Activated CD4-positive, alpha-beta T cell treated with anti-CD3 and anti-CD28 coated beads, Interleukin-2, amount 50 U/mL, for 1 hour (primary cell): ENCODE measurements at regions not wholly inside any gene's neighbourhood (a gene's known extent, or its start where the extent isn't known, plus 50 kb on each side); places are given as distances from the start of the nearest gene placed in this dataset.

Source experiments
- DNase-seq: peaks from one replicate; pipeline ENCODE4 v3.0.0-alpha.2; 2020

DNA sequence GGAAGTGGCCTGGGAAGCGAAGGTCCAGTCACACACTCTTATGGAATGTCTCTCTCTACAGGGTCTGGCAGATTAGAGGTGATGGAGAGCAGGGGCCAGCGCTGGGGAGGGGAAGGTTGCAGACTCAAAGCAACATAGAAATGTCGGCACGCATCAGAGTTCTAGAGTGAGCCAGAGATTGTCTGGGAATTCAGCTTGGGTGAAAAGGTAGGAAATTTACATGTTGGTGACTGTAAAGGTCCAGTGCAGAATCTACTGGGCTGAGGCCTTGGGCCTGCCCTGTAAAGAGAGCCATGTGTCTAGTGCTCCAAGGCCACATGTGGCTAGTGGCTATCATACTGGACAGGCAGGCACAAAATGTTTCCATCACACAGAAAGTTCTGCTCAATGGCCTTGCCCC is 80.8 kb downstream of the FOXA2 start:
- no peak for DNase-seq

DNA sequence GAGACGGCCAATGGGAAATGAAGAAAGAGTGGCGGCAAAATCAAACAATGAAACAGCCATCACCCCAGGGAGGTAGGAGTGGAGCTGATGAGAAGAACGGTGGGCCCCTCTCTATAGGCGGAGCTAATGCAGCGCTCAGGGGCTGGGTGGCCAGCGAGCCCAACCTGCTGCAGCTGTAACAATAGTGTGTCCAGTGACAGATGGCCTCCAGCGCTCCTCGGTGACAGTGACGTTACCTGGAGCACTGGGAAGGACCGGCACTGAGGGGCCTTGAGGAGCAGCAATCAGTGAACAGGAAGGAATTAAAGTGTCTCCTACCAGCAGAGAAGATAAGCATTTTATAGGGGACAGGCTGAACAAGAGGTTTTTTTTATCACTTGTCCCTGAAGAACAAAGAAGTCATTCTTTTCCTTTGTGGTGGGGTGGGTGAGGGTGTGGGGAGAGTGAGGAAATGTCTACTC is 81.6 kb downstream of the FOXA2 start:
- DNase-seq: no peak

DNA sequence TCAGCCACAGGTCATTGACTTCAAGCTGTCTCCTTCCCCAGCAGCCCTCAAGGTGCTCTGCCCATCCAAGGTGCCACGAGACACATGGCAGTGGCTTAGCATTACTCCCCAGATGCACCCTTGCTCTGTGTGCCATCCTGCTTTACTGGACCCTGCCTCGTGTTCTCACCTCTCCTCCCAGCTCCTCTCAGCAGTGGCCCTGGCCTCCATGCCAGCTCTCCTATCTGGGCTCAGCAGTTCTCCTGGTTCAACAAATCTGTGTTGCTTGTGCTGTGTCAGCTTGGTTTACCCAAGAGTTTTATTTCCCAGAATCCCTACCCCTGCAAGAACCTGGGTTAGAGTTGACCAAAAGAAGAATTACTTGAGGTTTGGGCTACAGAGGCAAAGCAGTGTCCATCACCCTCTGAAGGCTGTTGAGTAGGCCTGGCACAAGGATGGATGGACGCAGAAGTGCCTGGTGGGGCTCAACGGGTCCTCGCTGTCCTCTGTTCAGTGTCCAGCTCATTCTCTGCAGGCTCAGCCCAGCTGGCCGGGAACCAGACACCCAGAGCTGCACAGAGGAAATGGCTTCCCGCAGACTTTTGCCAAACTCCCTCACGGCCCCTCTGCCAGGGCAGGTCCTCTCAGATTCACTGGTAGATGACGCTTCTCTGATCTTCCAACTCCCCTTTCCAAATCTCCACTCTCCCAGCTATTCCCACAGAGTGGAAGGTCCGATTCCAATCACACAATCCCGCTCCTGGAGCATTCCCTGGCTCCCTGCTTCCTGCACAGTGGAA is 82.6 kb downstream of the FOXA2 start:
- DNase-seq: no peak

DNA sequence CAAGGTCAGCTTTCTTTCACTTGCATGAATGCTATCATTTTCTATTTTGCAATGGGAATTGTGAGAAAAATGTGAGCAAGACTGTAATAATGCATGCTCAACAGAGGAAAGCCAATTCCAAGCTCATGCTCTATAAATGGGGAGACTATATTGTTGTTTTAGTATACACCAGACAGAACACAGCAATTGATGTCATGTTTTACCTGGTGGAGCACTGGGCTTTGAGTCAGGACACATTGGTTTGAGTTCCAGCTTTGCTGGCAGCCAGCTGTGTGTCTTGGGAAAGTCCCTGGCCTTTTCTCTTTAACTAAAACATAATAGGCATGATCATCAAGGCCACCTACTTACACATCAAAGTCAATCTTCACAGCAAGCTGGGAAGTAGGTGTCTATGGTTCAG is 83.3 kb downstream of the FOXA2 start:
- no peak for DNase-seq

DNA sequence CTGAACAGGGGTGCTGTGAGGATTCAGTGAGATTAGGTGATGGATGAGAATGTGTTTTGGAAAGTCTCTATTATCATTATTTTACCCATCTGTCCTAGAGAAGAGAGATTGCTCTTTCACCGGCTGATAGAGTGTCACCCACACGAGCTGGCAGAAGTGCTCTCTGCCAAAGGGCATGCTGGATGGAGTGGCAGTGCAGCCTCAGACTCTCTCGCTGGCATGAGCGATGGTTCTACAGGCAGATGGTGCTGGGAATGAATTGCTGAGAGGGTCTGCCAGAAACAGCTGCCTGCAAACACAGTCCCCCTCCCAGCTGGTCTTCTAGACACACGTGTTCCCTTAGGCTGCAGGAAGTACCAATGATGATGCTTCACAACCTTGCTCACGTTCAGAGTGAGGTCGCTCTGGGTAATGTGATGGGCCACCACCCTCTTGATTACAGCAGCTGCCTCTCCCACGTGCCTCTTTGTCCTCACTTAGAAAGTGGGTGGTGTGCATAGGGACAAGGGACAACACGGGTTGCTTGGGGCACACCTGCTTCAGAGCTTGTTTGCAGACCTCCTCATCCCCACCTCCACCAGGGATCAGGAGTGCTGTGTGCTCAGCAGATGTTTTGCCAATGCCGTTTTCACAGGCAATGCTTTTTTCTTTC is 84.7 kb downstream of the FOXA2 start:
- no peak for DNase-seq

DNA sequence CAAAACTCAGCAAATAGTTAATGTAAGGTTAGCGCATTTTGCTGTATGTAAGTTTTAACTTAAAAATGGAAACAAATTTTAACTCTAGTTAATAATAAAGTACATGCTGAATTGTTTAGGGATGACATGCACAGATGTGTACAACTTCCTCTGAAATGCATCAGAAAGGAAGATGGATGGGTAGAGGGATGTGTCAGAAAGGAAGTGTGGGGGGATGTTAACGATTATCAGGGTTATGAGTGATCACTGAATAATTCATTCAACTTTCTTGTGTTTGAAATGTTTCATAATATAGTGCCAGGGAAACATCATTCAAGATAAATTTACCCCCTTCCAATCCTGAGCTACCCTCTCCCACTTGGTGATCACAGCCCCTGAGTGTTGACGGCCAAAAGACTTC is 87.6 kb downstream of the FOXA2 start:
- no peak for DNase-seq

DNA sequence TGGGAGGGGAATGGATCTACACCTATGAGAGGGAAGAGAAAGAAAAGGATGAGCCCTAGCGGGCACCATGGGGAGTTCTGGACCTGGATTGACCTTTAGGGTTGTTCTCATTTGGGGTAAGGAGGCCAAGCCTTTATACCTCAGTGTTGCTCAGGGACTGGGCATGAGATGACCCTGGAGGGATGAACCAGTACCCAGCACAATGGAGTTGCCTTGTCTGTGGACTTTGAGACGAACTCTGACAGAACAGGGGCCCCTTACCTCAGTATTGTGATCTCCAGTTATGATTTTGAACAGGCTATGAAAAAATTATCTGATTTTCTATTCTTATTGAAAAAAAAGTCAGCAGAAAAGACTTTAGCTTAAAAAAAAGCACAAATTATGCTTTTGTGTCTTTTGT is 88.6 kb downstream of the FOXA2 start:
- DNase-seq: no peak

DNA sequence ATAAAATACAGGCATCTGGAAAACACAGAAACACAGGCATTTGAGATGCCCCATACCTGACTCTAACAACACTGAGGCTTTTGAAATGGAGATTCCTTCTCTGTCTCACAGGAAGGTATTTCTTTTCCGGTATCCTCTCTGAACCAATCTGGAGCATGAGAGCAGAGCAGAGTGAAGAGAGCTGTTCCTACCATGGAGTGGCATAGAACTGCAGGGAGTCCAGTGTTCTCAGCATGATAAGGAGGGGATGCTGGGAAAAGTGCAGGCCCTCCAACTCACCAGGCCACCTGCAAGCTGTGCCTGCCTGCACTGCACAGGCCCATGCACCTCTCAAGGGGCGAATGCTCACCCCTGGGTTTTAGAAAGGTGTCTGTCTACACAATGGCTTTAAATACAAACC is 89.2 kb downstream of the FOXA2 start:
- no peak for DNase-seq

DNA sequence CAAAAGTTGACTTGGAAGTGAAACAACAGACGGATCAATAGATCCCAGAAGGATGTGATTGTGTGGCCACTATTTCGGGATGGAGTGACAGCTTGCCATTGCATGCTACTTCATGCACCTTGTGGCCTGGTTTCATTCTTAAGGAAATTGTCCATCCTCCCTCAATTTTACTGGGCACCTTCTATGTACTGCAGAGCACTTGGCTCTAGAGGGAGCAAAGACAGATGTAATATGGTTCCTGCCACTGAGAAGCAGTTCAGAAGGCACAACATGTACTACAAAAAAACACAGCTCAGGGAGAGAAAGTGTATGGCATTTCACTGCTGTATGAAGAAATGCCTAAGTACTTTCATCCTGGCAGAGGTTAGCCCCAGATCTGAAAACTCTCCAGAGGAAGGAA is 91.9 kb downstream of the FOXA2 start:
- DNase-seq: no peak

DNA sequence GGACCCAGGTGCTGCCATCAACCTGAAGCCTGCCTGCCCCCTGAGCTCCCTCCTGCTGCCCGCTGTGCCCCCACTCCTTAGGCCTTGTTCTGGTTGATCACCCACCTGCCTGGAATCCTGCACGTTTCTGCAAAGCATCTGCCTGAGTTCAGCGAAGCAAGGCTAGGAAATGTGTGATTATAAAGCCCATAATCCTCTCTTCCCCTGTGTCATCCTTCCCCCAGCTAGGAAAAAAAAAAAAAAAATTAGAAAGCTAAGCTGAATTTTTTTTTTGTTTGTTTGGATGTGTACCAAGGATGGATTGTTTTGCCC is 93.2 kb downstream of the FOXA2 start:
- no peak for DNase-seq

DNA sequence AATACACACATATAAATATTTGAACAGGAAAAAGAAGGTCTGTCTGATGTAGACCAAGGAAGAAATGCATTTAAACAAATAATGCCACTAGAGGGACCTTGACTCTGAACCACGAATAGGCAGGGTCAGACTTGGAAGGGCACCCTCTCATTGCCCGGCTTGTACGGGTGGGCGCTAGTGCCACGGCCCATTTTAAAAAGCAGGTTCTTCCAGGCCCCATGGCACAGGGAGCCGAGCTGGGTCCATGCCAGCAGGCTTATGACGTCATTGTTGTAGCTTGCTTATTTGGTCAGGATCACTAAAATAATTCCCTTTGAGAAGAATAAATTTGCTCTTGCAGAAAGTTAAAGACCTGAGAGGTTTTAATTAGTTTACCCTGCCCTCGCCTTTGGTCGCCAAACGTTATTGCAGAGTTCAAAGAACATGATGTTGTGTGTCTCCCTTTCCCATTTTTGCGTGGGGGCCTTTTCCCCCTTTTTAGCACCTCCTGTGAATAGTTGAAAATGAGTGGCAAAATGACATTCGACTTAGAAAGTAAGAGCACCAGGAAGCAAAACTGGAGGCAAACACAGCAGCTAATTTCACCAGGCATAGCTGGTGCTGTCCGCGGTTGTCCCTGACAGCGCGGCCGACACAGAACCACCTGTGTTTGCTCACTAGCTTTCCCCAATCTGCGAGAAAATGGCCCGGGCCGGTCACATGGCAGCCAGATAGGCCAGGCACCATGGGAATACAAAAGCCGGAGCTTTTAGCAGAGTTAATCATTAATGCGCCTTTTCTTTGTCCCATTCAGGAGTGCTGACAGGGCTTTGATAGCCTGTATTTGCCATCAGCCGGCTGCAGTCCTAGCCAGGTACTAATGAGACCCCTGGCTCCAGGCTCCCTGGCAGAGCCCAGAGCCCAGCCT is 93.8 kb downstream of the FOXA2 start:
- DNase-seq: no peak

DNA sequence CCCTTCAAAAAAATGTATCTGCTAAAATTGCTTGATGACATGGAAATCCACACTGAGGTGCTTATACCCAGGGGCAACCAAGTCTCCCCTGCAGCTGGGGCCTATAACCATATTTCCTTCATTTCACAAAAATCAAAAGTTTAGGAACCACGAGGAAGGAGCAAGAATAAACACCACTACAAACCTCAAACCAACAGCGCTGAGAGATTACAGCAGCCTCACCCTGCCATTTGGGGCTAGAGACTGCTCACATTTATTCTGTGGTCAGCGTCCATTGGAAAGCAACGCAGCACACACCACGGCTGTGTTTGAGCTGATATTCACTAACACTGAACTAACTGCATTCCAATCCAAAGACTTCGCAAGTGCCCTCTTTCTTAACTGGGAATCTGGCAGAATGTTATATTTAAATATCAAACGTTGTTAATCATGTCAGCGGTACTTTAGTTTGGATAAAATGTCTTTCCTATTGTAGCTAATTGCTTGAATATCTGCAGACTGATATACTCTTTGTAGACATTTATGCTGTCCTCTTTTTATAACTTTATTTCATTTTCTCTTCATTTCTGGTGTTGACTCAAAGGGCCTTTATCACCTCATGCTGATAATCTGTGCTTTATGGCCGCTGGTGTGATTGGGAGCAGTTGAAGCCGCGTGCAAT is 94.6 kb downstream of the FOXA2 start:
- no peak for DNase-seq

DNA sequence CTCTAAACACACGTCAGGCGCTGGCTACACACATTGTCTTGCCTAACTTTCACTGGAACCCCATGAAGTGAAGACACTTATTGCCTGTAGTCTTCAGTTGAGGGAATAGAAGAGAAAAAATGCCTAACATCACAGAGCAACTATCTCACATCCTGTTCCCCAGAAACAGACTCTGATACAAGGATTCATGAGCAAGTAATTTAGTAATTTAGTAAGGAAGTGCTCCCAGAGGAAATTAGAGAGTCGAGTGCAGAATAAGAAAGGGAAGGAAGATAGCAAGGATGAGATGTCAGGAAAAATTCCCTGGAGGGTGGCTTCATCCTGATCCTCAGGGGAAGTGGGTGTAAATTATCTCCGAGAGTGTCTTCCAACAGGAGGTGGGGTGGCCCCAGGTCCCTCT is 104.0 kb downstream of the FOXA2 start:
- no peak for DNase-seq

DNA sequence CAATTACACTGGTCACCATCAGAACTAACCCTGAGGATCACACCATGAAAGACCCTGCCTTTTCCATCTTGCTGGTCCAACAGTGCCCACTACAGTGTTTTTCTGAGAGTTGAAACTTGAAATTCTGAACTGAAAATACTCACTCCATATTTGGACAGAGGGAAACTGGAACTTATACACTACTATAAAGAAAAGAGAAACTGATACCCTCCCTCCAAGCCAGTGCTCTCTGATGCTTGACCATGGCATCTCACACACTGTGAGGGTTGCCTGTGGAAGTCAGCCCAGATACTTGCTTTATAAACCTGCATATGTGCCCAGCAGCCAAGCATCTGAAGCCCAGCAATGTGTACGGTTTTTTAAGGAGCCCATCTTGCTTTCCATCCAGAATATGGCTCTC is 108.7 kb downstream of the FOXA2 start:
- no peak for DNase-seq

DNA sequence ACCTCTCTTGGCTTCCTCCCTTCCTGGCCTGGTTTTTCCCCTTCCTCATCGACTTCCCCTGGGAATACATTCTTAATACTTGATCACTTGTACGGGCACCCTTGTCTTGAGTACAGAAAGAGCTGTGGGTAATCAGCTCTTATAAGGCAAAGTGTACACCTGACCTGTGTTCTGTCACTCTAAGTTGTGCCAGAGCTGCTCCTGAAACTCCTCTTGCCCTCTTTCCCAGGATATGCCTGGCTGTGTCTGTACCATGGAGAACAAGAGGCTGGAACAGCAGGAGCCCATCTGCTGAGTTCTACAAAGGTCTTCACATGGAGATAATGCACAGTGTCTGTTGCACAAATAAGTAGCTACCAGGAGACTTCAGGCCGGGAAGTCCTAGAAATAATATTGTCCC is 110.1 kb downstream of the FOXA2 start:
- DNase-seq: no peak

DNA sequence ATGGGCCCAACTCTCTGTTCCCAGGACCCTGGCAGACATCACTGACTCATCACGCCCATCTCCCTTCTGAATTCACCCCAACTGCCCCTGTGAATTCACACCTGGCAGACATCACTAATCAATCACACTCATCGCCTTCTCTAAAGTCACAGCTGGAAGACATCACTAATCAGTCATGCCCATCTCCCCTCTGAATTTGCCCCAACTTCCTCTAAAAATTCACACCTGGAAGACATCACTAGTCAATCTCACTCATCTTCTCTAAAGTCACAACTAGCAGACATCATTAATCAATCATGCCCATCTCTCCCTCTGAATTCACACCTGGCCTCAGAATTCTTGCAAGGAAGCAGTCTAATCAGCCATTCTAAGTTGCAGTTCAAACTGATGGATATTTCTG is 111.1 kb downstream of the FOXA2 start:
- DNase-seq: no peak

DNA sequence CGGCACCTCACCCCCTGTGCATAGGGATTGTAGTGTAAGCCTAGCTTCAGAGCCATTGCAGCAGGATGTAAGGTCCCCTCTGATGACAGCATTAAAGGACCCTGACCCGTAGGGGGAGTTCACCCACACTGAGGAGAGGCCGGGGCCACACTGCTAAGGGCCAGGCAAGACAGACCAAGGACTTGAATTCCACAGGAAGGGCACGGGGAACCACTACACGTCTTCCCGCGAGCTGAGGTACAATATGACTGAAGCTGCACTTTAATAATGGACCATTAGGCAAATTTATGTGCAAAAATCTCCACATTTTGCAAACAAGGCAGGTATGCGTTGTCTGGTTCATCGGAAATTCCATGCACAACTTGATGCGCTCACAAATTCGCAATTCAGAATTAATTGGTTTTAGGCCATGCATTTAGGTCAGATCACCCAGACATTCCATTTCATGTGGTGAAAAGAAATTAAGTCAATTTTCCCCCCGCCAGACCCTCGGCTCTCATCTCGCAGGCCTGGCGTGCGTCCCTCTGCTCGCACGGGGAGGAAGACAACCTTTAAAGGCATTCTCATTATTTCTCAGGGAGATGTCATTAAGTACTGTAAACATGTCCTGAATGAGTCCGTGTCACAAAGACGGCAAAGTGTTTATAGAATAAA is 111.8 kb downstream of the FOXA2 start:
- DNase-seq: no peak

DNA sequence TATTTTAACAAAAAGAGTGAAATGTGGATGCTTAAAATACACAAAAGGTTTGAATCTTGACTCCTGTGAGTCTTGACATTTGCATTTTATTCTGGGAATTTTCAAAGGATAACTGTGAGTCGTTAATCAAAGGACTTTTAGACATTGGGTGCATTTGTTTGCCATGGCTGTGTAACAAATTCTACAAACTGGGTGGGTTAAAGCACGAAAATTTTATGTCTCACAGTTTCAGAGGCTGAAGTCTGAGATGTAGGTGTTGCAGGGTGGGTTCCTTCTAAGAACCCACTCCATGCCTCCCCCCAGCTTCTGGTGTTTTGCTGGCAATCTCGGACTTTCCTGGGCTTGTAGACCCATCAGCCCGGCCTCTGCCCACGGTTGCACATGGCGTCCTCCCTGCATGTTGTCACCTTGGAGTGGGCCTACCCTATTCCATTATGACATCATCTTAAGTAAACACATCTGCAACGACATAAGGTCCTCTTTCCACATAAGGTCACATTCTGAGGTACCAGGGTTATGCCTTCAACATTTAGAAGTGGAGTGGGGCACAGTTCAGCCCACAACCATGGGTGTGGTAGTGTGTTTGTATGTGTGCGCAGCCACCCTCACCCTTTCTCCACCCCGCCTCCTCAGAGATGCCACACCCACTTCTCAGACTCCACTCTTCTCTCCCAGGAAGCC is 113.1 kb downstream of the FOXA2 start:
- DNase-seq: no peak

DNA sequence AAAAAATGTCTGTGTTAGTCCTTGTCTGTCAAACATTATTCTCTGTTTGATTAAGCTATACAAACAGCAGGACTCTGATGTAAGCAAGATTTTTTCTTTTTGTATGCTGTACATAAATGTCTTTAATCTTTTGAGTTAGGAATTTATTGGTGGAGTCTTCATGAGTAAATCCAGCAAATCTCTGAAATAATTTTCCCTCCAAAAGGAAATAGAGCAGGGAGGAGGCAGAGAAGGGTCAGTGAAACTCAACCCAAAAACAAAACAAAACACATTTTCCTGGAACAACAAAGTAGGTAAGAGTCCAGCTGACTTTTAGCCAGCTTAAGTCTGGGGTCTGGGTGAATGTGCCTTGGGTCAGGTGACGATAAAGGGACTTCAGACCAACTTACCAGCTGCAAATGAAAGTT is 113.7 kb downstream of the FOXA2 start:
- no peak for DNase-seq

DNA sequence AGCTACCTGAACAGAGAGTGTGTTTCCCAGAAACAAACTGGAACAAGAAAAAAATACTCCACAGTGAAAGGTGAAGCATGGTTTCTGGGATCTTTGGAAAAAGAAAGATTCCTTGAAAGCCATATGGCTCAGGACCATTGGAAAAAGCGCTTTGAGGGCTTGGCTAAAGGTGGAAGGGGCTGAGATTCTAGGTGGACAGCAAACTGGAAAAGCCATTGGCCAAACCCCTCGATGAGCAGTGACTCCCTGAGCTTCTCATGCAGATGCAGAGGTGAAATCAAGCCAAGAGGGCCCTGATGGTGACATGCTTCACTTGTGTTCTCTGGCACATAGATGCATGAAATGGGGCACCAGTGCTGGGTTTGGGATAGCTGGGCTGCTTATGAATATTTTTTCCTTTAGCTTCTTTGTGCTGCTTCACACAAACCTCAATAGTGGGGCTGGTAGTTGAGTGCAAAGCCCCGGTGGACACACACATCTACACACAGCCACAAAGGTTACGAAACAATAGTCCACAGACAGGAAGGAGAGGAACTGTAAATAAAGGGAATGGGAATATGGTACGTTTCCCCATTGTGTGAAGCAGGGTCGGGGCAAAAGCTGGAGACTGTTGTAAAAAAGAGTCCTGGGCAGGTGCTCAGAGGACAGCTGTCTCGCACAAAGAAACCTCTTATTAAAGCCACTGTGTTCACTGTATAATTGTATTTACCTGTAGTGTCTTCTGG is 117.8 kb downstream of the FOXA2 start:
- no peak for DNase-seq

DNA sequence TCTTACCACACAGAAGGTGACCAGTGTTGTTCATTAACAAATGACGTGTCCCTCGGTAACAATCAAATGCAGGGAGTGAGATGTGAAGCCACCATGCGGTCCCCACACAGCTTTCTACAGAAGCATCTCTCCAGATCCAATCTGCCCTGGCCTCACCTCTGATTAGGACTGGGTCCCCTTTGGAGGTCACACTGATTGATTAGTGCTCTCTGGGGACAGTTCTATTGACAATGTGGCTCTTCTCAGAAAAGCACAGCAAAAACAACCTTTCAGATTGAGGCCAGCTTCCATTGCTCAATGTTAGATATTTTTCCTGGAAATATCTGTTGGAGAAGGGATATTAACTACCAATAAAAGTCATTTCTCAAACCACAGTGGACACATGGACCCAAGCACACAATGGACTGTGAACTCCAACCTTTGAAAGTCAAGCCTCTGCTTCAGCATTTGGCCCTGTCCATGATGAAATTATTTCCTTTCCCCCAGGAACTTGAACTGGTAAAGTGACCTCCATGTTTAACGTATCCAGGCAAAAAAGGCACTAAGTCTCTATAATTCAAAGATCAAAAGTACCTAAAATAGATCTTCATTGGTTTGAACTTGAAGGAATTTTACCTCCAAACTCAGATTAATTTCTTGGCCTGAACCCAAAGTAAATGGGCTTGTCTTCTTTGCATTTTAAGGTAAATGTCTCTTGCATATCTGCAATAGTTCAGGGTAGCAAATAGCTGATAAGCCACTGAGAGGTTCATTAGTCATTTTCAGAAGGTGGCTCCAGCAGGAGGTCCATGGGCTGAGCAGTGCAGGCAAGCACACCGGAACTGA is 118.5 kb downstream of the FOXA2 start:
- DNase-seq: no peak
